C1 segment of cervical spinal cord (tissue), 14 donors: ENCODE measurements at regions not wholly inside any gene's neighbourhood (a gene's known extent, or its start where the extent isn't known, plus 50 kb on each side); places are given as distances from the start of the nearest gene placed in this dataset.

Source experiments
- DNase-seq, 14 donors: peaks; one replicate each; lab custom pipeline; 2025; lab: John Stamatoyannopoulos, UW

- DNase-seq, result no peak
These were observed 122.0 kb upstream of the AHR start for GRCh38 chr7:17176371-17177032.

GRCh38 chr7:17178545-17178944 lies 119.9 kb upstream of the AHR start:
- DNase-seq, result no peak

- no peak for DNase-seq
These were observed 117.0 kb upstream of the AHR start for GRCh38 chr7:17181482-17181881.

- no peak for DNase-seq
These were observed 114.7 kb upstream of the AHR start for GRCh38 chr7:17183630-17184328.

GRCh38 chr7:17184805-17185689 lies 113.4 kb upstream of the AHR start:
- no peak for DNase-seq

GRCh38 chr7:17185690-17186070 lies 112.8 kb upstream of the AHR start:
- DNase-seq, result no peak

GRCh38 chr7:17186745-17187530 lies 111.5 kb upstream of the AHR start:
- no peak for DNase-seq

- no peak for DNase-seq
These were observed 103.8 kb upstream of the AHR start for GRCh38 chr7:17194656-17195055.

- no peak for DNase-seq
These were observed 102.9 kb upstream of the AHR start for GRCh38 chr7:17195576-17195975.

- no peak for DNase-seq
These were observed 92.5 kb upstream of the AHR start for GRCh38 chr7:17205910-17206309.

- no peak for DNase-seq
These were observed 92.0 kb upstream of the AHR start for GRCh38 chr7:17206349-17206905.

GRCh38 chr7:17207220-17207619 lies 91.2 kb upstream of the AHR start:
- DNase-seq, result no peak

GRCh38 chr7:17209101-17209500 lies 89.4 kb upstream of the AHR start:
- no peak for DNase-seq

- DNase-seq, result no peak
These were observed 87.1 kb upstream of the AHR start for GRCh38 chr7:17211307-17211836.

GRCh38 chr7:17212188-17212587 lies 86.3 kb upstream of the AHR start:
- DNase-seq, result no peak

GRCh38 chr7:17227766-17228490 lies 70.5 kb upstream of the AHR start:
- no peak for DNase-seq

GRCh38 chr7:17229228-17229627 lies 69.2 kb upstream of the AHR start:
- no peak for DNase-seq

- DNase-seq, result no peak
These were observed 68.2 kb upstream of the AHR start for GRCh38 chr7:17230099-17230807.

- no peak for DNase-seq
These were observed 64.8 kb upstream of the AHR start for GRCh38 chr7:17233603-17234002.

- no peak for DNase-seq
These were observed 64.4 kb upstream of the AHR start for GRCh38 chr7:17234030-17234397.
